Activated CD4-positive, alpha-beta T cell treated with anti-CD3 and anti-CD28 coated beads, Interleukin-10, Interleukin-2, amounts not matched to agents 100 ng/mL and 50 ng/mL, durations not matched to agents 16 hours and 8 hours (primary cell): ENCODE measurements at regions not wholly inside any gene's neighbourhood (a gene's known extent, or its start where the extent isn't known, plus 50 kb on each side); places are given as distances from the start of the nearest gene placed in this dataset.

Source experiments
- DNase-seq: peaks from one replicate; pipeline ENCODE4 v3.0.0-alpha.2; 2020

- DNase-seq, result no peak
Observed at GRCh38 chr1:78369546-78369945, 121.2 kb upstream of the PTGFR start.

- no peak for DNase-seq
Observed at GRCh38 chr1:78370356-78370755, 120.4 kb upstream of the PTGFR start.

- no peak for DNase-seq
Observed at GRCh38 chr1:78370779-78371482, 119.8 kb upstream of the PTGFR start.

- DNase-seq, result no peak
Observed at GRCh38 chr1:78373676-78374075, 117.1 kb upstream of the PTGFR start.

GRCh38 chr1:78375996-78376395 lies 114.8 kb upstream of the PTGFR start:
- DNase-seq, result no peak

- DNase-seq, result no peak
Observed at GRCh38 chr1:78377356-78377928, 113.3 kb upstream of the PTGFR start.

- no peak for DNase-seq
Observed at GRCh38 chr1:78383923-78384322, 106.9 kb upstream of the PTGFR start.

GRCh38 chr1:78385744-78386462 lies 104.9 kb upstream of the PTGFR start:
- no peak for DNase-seq

- DNase-seq, result no peak
Observed at GRCh38 chr1:78387201-78387600, 103.6 kb upstream of the PTGFR start.

- DNase-seq, result no peak
Observed at GRCh38 chr1:78387871-78388270, 102.9 kb upstream of the PTGFR start.

GRCh38 chr1:78388275-78388674 lies 102.5 kb upstream of the PTGFR start:
- DNase-seq, result no peak

- no peak for DNase-seq
Observed at GRCh38 chr1:78401148-78401547, 89.6 kb upstream of the PTGFR start.

GRCh38 chr1:78408192-78408591 lies 82.6 kb upstream of the PTGFR start:
- DNase-seq, result no peak

- DNase-seq, result no peak
Observed at GRCh38 chr1:78408810-78409209, 82.0 kb upstream of the PTGFR start.

- DNase-seq, result no peak
Observed at GRCh38 chr1:78410643-78411042, 80.1 kb upstream of the PTGFR start.

GRCh38 chr1:78411707-78412106 lies 79.1 kb upstream of the PTGFR start:
- no peak for DNase-seq

- no peak for DNase-seq
Observed at GRCh38 chr1:78415165-78415564, 75.6 kb upstream of the PTGFR start.

GRCh38 chr1:78419309-78419708 lies 71.5 kb upstream of the PTGFR start:
- no peak for DNase-seq

GRCh38 chr1:78420181-78420580 lies 70.6 kb upstream of the PTGFR start:
- no peak for DNase-seq

- no peak for DNase-seq
Observed at GRCh38 chr1:78420688-78421087, 70.1 kb upstream of the PTGFR start.

GRCh38 chr1:78424720-78425119 lies 66.1 kb upstream of the PTGFR start:
- no peak for DNase-seq

- DNase-seq, result no peak
Observed at GRCh38 chr1:78426408-78426807, 64.4 kb upstream of the PTGFR start.

- DNase-seq, result no peak
Observed at GRCh38 chr1:78427506-78427905, 63.3 kb upstream of the PTGFR start.

- no peak for DNase-seq
Observed at GRCh38 chr1:78432016-78432415, 58.8 kb upstream of the PTGFR start.
